Omental fat pad (tissue), 3 donors: ENCODE measurements at regions not wholly inside any gene's neighbourhood (a gene's known extent, or its start where the extent isn't known, plus 50 kb on each side); places are given as distances from the start of the nearest gene placed in this dataset.

Experiments used
- ATAC-seq: fragments of 150-250 bp; one replicate; pipeline ENCODE4 v1.9.1; 2016; ENCODE audit warnings: mild to moderate bottlenecking, moderate library complexity; ENCODE audit not compliant: low FRiP score
- DNase-seq: peaks from one replicate; pipeline ENCODE4 v3.0.0-alpha.2; 2019; ENCODE audit warnings: low spot score
- CTCF ChIP-seq, 3 donors: fragments of 450-650 bp; IDR thresholded peaks; one replicate each; pipeline ENCODE4 v1.5.1; 2016 to 2017; ENCODE audit warnings: antibody characterized with exemption in 3 of 3, mild to moderate bottlenecking in 3 of 3, moderate library complexity in 2 of 3

- DNase-seq (no peak), ATAC-seq (no peak)
- TF ChIP-seq CTCF (IDR thresholded peaks at IDR 0.05): no peak
Measured at GRCh38 chr3:117398141-117398899, 688.7 kb downstream of the TUSC7 start.

- DNase-seq (no peak), ATAC-seq (no peak)
- no peak for TF ChIP-seq CTCF (IDR thresholded peaks at IDR 0.05)
Measured at GRCh38 chr3:117399311-117400078, 689.9 kb downstream of the TUSC7 start.

GRCh38 chr3:117400303-117400702, 690.7 kb downstream of the TUSC7 start:
- ATAC-seq: no peak
- no peak for TF ChIP-seq CTCF (IDR thresholded peaks at IDR 0.05)
- DNase-seq: no peak

- ATAC-seq: peak; percentile 50
- no peak for TF ChIP-seq CTCF (IDR thresholded peaks at IDR 0.05)
- DNase-seq: no peak
Measured at GRCh38 chr3:117404141-117404540, 694.6 kb downstream of the TUSC7 start.

- TF ChIP-seq CTCF (IDR thresholded peaks at IDR 0.05): no peak
- DNase-seq: no peak
- no peak for ATAC-seq
Measured at GRCh38 chr3:117404730-117405129, 695.2 kb downstream of the TUSC7 start.

- no peak for ATAC-seq
- no peak for TF ChIP-seq CTCF (IDR thresholded peaks at IDR 0.05)
- DNase-seq: no peak
Measured at GRCh38 chr3:117405359-117405758, 695.8 kb downstream of the TUSC7 start.

- ATAC-seq (no peak), DNase-seq (no peak)
- no peak for TF ChIP-seq CTCF (IDR thresholded peaks at IDR 0.05)
Measured at GRCh38 chr3:117407317-117407716, 697.7 kb downstream of the TUSC7 start.
